GM19239 (cell line): ENCODE measurements at regions not wholly inside any gene's neighbourhood (a gene's known extent, or its start where the extent isn't known, plus 50 kb on each side); places are given as distances from the start of the nearest gene placed in this dataset.

ENCODE experiments used
- DNase-seq: peaks from one replicate; pipeline ENCODE4 v3.0.0; 2011; ENCODE audit warnings: low spot score; ENCODE audit not compliant: insufficient read length
- FAIRE-seq: peaks from 2 replicates; lab custom pipeline; 2011; peaks lifted over from hg19 to GRCh38; lab: Jason Lieb, UNC

DNA sequence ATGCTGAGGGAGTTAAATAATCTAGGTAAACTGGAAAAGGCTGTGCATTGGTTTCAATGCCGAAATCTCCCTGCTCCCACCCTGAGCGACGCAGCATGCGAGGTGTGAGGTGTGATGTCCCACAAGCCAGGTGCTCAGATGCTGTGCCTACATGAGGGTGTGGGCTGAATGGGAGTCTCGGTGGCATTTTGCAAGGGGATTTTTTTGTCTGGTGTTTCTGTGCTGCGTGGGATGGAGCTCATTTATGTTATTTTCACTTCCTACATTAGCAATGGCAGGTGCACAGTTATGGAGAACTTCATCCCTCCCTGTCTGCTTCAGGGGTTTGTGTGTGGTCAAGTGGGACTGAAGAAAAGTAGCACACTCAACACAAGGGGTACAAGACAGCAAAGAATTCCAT, 110.2 kb upstream of the CCDC68 start:
- DNase-seq (no peak), FAIRE-seq (peak; percentile 79)

DNA sequence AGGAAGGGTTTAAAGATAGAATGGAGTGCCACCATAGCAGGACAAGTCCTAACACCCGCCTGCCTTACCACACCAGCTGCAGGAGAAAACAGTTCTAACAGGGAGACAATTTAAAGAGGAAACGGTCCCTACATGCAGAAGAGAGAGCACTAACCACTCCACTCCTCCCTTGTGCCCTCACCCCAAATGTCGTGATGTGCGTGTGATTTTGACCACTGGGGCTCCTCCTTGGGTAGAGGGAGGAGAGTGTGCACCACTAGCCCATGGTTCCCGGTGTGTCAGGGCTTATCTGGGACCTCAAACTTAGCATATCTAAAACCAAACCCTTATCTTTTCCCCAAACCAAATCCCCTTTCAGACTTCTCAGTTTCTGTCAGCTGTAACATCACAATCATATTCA, 105.5 kb upstream of the CCDC68 start:
- FAIRE-seq (no peak), DNase-seq (no peak)

DNA sequence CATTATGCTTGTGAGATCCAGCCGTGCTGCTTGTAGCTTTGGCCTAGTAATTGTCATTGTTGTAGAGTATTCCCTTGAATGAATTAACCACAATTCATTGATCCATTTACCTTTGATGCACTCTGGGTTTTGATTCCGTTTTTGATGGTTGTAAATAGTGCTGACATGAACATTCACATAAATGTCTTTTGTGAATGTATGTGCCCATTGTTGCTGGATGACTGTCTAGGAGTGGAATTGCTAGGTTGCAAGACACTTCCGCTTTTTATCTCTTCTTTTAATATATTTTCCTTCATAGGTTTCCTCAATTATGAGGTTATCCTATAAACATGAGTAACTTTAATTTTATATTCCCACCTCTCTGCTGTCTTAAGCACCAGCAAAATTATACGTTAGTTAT, 104.8 kb upstream of the CCDC68 start:
- FAIRE-seq (no peak), DNase-seq (no peak)

DNA sequence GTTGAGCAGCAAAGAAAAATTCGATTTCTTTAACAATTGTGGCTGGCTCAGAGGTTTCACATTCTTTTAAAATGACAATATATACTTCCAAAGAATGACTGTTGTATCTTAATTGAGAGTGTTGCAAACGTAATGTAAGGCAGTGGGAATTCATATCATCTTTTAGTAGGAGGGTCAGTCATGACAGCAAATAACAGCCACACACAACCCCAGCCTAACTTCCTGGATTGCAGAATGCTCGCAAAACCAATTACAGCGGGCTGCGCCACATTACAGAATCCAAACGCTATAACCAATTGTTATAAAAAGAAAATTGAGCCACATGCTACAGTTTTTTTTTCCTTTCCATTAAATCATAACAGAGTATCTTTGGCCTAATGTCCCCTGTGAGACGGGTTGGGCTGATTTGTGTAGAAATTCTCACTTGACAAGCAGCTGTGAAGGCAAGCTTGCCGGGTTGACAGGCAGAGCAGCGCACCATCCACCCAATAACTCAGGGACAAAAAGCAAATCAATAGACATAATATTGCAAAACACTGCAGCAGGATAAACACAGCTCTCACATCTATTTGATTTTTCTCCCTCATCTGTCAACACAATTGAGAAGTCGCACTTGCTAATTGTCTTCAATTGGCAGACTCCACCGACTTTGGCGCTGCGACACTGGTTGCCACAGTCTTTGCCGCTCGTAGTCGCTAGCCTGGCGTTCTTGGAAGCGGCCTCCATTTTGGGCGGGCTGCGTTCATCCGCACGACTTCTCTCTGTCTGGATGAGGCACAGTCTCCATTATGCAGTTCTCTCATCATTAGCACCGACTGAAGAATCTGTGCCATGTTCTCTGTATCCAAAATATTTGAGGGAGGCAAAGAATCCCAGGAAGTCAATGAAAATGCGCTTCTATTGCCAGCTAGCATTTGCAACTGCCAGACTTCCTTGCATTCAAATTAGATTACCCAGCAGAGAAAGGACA, 95.0 kb upstream of the CCDC68 start:
- no peak for DNase-seq
- no peak for FAIRE-seq

DNA sequence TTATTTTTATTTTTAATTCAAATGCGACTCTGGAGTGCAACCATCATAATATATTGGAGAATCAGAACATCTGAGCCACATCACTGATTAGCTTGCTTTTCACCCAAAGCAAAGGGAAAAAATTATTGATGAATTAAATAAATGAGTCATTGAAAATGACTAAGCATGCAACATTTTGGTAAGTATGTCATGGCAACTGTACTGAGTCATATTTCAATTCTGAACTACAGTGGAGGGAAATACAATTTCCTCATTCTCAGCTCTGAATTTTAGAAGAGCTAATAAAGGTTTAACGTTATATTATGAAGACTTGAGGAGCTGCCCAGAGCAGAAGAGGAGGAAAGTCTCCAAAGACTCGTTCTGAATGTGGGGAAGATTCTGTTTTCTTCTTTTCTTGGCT, 89.6 kb upstream of the CCDC68 start:
- DNase-seq, result no peak

DNA sequence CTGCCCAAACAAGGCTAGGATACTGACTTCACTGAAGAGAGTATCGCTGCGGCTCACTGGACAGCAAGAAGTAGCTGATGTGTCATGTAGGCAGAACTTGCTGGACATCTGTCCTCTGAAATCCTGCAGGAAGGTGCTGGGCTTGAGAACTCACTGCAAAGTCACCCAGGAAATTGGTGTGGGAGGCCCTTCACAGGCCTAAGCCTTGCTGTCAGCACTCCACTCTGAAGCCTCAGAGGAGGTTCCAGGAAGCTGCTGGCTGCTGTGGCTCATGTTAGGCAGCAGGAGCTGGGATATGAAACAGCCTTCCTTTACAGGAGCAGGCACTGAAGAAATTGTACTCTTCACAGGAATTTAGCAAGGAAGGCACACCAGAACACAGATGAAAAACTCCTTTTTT, 88.3 kb upstream of the CCDC68 start:
- FAIRE-seq (no peak), DNase-seq (no peak)

More for the DNA sequence above, 89.6 kb upstream of the CCDC68 start:
- no peak for FAIRE-seq

DNA sequence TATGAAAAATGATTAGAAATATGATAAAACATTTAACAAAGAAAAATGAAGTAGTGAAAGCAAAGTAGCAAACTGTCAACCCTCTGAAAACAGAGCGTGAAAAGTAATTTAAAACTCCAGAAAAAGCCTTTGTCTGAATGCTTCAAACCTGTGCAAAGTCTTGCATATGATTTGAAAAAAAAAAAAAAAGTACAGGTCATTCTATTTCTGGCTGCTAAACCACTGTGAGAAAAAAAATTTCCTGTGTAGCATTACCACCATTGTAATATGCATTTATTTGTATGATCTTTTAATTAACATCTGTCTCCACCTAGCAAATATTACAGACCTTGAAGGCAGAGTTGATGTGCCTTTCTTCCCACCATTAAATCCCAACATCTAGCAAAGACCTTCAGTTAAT, 82.1 kb upstream of the CCDC68 start:
- no peak for FAIRE-seq

DNA sequence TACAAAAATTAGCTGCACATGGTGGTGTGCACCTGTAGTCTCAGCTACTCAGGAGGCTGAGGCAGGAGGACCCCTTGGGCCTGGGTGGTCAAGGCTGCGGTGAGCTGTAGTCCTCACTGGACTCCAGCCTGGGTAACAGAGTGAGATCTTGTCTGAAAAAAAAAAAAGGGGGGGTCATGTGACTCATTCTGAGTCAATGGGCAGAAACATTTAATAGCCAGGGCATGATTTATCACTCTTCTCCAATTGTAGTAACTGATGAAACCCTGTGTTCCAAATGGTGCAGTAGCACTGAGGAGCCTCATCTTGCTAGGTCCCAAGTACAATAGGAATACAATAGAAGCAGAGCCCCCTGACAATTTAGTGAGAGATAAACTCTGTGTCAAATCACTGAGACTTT, 78.9 kb upstream of the CCDC68 start:
- FAIRE-seq (no peak), DNase-seq (no peak)

More for the DNA sequence above, 82.1 kb upstream of the CCDC68 start:
- DNase-seq, result no peak

DNA sequence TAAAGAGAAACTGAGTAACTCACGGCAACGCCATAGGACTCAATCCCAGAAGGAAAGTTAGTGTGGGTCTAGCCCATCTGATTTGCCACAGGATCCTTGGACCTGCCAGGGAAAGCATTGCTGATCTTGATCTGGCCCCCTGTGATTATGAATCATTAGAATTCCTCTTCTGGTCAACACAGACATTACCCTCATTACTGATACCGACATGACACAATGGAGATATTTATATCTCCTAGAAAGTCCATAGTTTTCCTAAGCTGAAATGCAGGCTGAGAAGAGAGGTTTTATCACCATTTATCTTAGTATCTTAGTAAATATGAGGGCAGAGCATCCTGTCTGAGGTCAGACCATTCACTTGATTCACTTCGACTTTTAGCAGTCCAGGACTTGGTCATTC, 75.5 kb upstream of the CCDC68 start:
- FAIRE-seq (no peak), DNase-seq (no peak)

DNA sequence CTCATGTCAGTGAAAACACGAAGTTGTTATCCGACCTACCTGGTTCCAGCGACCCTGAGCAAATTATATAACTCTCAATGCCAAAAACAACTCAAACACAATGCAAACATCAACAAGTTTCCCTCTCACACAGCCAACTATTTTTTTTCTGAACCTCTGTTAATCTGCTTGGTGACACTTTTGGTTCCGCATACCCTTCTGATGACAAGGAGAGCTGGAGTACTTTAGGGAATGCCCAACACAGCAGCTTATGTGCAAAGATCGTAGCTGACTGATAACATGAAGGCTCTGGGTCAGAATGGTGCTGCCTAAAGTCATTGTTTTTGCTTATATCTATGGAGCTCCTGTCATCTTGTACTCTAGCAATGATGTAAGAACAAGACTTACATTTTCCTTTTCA, 72.7 kb upstream of the CCDC68 start:
- FAIRE-seq, result no peak
- no peak for DNase-seq

DNA sequence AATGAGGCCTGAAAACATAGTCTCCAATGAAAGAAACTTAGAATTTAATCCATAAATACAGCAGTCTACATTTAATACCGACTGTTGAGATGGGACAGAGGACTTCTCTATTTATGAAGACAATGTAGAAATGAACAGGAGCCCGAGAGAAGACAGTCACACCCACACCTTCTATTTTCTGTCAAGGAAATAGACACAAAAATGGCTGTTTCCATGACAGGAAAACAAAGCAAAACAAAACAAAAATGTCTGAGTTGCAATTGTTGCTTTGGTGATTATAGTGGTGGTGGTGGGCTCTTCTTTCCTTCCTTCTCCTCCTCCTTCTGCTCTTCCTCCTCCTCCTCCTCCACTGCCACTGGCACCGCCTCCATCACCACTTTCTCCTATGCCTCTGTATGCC, 72.3 kb upstream of the CCDC68 start:
- no peak for FAIRE-seq
- DNase-seq, result no peak

DNA sequence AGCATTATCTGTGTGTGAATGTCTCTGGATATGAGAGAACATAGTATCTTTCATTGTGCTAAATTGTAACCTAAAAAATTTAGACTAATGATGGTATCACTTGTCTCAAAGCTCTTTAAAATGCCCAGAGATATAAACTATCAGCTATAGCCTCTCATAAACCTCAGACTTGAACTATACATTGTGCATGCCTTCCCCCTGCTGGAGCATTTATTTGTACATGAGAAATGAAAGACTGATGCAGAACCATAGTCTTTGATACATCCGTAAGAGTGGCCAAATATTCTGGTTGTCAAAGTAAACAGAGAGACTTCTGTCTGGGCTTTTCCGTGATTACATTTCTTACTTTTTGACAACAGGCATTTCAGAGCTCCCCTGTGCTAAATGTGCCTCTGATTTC, 71.9 kb upstream of the CCDC68 start:
- FAIRE-seq (no peak), DNase-seq (no peak)

DNA sequence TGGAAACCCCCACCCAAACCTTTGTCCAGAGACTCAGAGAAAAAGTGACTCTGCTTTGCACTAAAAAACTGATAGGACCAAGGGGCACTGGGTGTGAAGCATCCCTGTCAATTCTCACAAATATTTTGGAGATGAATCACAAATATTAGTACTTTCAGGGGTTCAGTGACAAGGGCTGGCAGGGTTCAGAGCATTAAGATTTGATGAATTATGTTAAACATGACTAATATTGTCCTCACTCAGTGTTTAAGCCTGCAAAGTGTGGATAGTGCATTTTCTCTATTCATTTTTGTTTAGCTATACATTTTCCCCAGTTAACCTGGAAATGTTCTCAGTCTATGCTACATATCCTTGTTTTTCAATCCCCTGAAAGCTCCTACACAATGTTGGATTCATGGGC, 65.3 kb upstream of the CCDC68 start:
- FAIRE-seq (no peak), DNase-seq (no peak)

DNA sequence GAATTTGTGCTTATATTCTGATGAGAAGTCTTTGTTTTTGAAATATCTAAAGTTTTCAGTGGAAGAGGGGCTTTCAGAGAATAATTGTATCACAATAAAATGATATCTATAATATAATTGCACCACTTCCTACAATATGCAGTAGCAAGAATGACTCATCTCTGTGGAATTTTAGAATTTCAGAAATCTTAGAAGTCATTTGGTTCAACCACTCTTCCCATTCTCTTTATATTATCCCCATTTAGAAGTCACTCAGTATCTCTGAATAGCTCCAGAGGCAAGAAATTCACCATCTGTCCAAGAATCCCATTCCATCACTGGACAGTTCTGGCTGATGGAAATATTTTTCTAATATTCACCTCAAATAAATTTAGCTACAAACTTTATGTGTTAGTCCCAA, 59.3 kb upstream of the CCDC68 start:
- DNase-seq (no peak), FAIRE-seq (no peak)

DNA sequence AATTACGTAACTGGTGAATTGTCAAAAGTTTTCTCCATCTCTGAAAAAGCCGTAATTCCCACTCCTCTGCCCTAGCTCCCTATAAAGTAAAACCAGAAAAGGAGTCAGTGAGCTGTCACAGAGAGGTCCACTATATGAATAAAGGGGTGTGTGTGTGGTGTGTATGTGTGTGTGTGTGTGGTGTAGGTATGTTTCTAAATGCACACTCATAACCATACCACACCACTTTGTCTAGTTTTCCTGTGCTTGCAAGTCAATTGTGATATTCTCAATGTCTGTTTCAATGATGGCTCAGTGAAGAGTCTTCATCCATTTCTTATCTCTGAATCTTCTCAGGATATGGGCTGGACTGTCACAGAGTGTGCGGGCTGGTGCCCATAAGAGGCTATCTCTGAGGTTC, 54.8 kb upstream of the CCDC68 start:
- no peak for FAIRE-seq
- no peak for DNase-seq

DNA sequence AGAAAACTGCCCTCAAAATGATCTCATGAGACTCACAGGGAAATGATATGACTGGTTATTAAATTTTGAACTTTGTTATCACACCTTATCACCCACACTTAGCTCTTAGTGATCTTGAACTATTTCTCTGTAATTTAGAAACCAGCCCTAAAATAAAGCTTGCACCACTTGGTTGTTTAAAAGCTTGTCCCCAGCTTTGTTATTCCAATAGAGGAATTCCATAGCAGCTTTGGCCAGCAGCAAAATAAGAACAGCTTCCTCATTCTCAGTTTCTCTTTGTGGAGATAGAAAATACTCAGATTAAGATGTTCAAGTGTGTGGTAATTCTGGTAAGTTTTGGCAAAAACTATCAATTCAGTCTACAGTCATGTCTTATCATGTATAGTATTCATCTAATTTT, 54.4 kb upstream of the CCDC68 start:
- FAIRE-seq, result no peak
- no peak for DNase-seq

DNA sequence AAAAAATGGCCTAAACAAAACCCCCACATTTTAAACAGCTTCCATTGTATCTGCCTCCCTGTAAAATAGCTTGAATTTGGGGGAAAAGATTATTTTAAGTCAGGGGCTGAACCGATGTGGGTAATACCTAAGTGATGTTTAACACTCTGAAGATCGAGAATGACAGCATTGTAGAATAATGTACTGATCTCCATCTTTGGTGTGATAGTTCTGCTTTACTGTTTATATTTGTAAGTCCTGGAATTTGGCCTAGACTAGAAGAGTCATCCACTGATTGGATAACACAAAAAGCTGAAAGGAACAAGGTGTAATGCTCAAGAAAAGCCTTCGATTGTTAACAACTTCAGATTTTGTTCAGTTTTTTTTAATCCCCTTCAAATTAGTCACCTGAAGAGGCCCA, 53.8 kb upstream of the CCDC68 start:
- DNase-seq (no peak), FAIRE-seq (no peak)

DNA sequence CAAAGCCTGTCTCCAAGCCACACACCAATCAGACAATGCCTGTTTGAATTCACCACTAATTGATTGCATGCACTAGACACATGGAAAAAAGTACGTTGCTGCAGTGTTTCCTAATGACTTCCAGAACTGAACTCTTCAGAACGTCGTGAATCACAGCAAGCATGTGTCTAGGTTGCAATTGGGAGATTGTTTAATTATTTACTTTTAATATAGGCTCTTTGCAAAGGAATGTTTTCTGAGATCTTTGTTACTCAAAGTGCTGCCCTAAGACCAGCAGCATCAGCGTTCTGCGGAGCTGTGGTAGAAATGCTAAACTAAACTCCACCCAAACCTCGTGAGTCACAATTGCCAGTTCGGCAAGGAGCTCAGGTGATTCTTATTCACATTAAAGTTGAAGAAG, 52.7 kb upstream of the CCDC68 start:
- DNase-seq, result no peak
- no peak for FAIRE-seq
